Coronary artery (tissue), 2 donors: ENCODE measurements at regions not wholly inside any gene's neighbourhood (a gene's known extent, or its start where the extent isn't known, plus 50 kb on each side); places are given as distances from the start of the nearest gene placed in this dataset.

Experiments
- DNase-seq: peaks from one replicate; pipeline ENCODE4 v3.0.0-alpha.2; 2017; ENCODE audit warnings: low spot score
- H3K27ac ChIP-seq, 2 donors: fragments of 200-600 bp; sonication (generic); one replicate each; pipeline ENCODE4 v1.5.1; 2016 to 2019
- H3K4me3 ChIP-seq: fragments of 200-600 bp; sonication (generic); 2 replicates; pipeline ENCODE4 v1.5.1; 2016; ENCODE audit warnings: mild to moderate bottlenecking, moderate library complexity
- CTCF ChIP-seq: fragments of 200-600 bp; sonication (generic); IDR thresholded peaks from one replicate; pipeline ENCODE4 v1.5.1; 2019; ENCODE audit warnings: antibody characterized with exemption

DNA sequence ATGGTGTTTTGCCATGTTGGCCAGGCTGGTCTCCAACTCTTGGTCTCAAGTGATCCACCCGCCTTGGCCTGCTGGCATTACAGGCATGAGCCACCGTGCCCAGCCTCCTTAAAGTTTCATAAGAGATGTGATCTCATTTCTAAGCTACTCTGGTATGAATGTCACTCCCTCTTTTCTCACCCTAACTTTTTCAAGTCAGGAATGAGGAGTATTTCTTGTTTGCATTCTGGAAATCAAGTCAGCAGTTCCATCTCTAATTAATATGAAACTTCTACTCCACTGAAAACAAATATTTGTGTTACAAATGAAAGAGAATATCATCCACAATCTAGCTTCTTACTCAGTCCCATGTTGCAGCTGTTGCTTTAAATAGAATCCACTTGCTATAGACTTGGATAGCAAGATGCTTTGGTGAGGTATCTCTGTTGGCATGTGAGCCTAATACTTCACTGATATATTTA is 61.3 kb downstream of the ARF6 start:
- no peak for TF ChIP-seq CTCF
- DNase-seq = no peak
- Histone ChIP-seq H3K27ac (peak overlapping the region in 1 of 2 donors; percentile 11), H3K4me3 (no peak overlapping the region)

DNA sequence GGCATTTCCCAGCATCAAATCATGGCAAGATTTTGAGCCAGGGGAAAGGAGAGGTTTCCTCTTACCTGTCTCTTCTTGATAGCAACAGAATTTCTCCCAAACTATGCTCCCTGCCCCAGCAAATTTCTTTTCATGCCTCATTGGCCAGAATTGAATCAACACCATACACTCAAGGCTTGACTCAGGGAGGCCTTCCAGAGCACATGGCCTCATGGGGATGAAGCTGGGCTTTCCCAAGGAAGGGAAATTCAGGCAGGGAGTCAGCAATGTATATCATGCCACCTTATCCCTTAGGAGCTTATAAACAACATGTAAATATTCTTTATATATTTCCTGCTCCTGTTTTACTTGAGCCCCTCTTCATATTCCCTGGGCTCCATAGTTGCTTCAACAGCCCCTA is 62.1 kb downstream of the ARF6 start:
- DNase-seq = no peak
- no peak for TF ChIP-seq CTCF
- H3K27ac ChIP-seq = no peak overlapping the region
- H3K4me3 ChIP-seq = no peak overlapping the region

DNA sequence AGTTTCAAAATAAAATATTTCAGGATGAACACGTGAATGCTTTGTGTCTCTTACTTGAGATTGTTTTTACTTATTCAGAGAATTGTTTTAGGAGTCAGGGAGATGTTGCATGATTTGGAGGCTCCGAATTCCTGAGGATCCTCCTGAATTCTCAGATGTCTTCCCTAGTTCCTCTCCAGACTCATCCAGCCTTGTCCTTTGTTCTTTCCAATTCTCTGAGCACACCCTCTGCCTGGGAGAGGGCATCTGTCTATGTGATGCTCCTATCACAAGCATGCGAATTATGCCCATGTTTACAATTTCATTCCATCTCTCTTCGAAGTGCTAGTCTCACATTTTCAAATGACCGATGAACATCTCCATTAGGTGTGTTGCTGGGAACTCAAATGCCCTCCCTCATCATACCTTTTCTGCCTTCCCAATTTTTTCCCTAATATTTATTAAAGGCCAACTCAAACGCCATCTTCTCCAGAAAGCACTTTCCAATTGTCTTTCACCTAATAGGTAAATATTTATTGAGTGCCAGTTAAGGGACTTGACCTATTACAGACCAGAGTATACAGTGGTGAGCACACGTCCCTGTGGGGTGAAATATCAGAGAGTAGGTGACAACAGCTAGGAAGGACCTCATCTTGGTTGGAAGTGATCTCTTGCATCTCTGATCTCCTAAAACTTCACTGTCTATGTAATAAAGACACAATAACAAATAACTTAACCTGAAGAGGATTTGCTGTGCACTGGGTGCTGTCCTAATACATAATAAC is 64.4 kb downstream of the ARF6 start:
- Histone ChIP-seq H3K4me3 (no peak overlapping the region), H3K27ac (no peak overlapping the region)
- DNase-seq = no peak
- TF ChIP-seq CTCF = no peak

DNA sequence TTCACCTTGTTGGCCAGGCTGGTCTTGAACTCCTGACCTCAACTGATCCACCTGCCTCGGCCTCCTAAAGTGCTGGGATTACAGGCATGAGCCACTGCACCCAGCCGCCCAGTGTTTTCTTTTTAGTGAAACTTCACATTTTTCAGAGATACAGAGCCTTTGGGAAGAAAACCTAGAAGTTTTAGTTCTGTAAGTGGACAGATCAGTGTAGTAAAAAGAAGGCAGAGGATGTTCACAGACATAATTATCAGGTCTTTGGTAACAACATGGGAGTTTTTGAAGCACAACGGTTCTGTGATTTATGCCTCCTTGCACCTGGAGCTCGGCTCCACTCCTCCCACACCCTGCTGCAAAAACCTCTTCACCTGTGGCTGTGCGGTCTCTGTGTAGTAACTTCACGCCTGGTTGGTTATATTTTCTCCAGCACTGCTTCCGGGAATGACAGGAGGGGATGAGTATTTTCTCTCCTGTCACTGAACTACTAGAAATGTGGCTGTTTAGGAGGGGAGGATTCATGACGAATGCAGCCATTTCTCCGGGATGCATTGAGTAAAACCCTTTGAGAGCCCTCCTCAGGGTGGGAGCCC is 67.0 kb downstream of the ARF6 start:
- Histone ChIP-seq H3K4me3 (no peak overlapping the region), H3K27ac (no peak overlapping the region)
- DNase-seq = no peak
- TF ChIP-seq CTCF = no peak

- no peak overlapping the region for H3K4me3 ChIP-seq
- no peak overlapping the region for H3K27ac ChIP-seq
- no peak for TF ChIP-seq CTCF
Observed at GRCh38 chr14:49960453-49960852, 67.6 kb downstream of the ARF6 start.

DNA sequence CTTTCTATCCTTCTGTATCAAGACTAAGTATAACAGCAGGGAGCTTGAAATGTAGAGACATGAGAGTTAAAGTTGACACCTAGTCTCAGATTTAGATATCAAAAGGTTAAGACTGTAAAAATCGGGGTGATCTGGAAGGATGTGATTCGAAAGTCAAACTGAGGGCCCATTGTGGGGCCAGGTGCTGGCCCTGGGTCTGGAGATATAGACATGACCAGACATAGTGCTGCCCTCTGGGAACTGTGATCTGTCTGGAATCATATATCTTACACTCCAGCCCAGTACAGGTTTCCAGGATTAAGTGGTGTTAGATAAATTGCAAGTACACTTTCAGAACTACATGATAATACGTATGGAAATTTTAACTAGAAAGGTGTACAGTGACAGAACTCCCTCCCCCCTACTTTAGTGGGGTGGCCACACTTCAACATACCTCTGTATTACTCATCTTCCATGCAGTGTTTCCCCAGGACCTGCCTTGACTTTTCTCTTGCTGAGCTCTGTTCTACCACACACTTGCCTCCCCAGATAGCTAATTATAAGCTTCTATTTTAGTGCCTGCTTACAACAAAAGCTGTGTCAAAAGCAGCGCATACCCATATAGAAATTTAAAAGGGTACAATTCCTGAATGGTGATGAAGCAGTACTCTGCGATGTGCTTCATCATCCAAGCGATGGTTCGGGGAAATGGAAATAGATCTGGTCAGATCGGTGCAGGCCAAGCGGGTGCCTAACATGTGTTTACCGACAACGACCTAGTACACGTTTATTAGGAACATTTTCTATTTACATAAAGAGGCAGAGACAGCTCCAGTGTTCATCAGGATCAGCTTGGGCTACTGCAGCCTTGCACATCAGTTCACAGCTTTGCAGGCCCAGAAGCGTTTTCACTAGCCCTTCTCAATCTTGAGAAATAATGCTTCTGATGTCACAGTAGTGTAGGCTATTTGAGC is 68.7 kb downstream of the ARF6 start:
- H3K27ac ChIP-seq = no peak overlapping the region

More at GRCh38 chr14:49960453-49960852, 67.6 kb downstream of the ARF6 start:
- no peak for DNase-seq

More for the DNA sequence above, 68.7 kb downstream of the ARF6 start:
- no peak for TF ChIP-seq CTCF
- no peak overlapping the region for H3K4me3 ChIP-seq
- DNase-seq = no peak
